Activated CD8-positive, alpha-beta memory T cell treated with anti-CD3 and anti-CD28 coated beads, Interleukin-2, amount 10 ng/mL, durations not matched to agents 7 days and 5 days (primary cell): ENCODE measurements at regions not wholly inside any gene's neighbourhood (a gene's known extent, or its start where the extent isn't known, plus 50 kb on each side); places are given as distances from the start of the nearest gene placed in this dataset. TPM values are rescaled to one million over a fixed set of nuclear protein-coding genes. Genes with fewer than 3 reads are reported as not detected.

ENCODE experiments used
- microRNA-seq: library from miRNA; unstranded; fragments of <30 nt; microRNA quantifications from one replicate; pipeline ENCODE4 v1.2.0, GENCODE V29; 2022

Small RNA genes in the stretch of these regions (microRNA-seq; reads per million reads assigned to microRNA genes)
- gene MIR1302-6, result not detected
